Esophagus muscularis mucosa (tissue), 3 donors: ENCODE measurements at regions not wholly inside any gene's neighbourhood (a gene's known extent, or its start where the extent isn't known, plus 50 kb on each side); places are given as distances from the start of the nearest gene placed in this dataset.

Source experiments
- CTCF ChIP-seq, 3 experiments: fragments of 200-600 bp in 2 of 3; fragments of 450-650 bp in 1 of 3; sonication (generic) in 2 of 3; IDR thresholded peaks; one replicate each; pipeline ENCODE4 v1.5.1; 2017 to 2019; ENCODE audit warnings: antibody characterized with exemption in 3 of 3, mild to moderate bottlenecking in 2 of 3, moderate library complexity in 1 of 3
- EP300 ChIP-seq: sonication (generic); formaldehyde crosslinking; IDR thresholded peaks from one replicate; pipeline ENCODE4 v1.6.1; 2017; ENCODE audit warnings: antibody characterized with exemption

- TF ChIP-seq EP300: no peak
- no peak for TF ChIP-seq CTCF (IDR thresholded peaks at IDR 0.05)
Measured at GRCh38 chr6:139587469-139587868, 213.0 kb upstream of the CITED2 start.
